ENCODE measurements at regions not wholly inside any gene's neighbourhood (a gene's known extent, or its start where the extent isn't known, plus 50 kb on each side); places are given as distances from the start of the nearest gene placed in this dataset.

- Mint-ChIP-seq H3K9me3 (ENCODE audit: unreplicated experiment) (no peaks in the 10 kb centered on the region), H3K36me3 (ENCODE audit: unreplicated experiment) (peaks cover under 1% of the 10 kb centered on the region), H3K4me1 (ENCODE audit: low read depth, unreplicated experiment) (peaks cover 6% of the 10 kb centered on the region), H3K27ac (ENCODE audit: unreplicated experiment) (no peak overlapping the region), H3K27me3 (ENCODE audit: unreplicated experiment) (no peaks in the 10 kb centered on the region), H3K4me3 (ENCODE audit: unreplicated experiment) (no peak overlapping the region)
- TF ChIP-seq CTCF (IDR thresholded peaks at IDR 0.05; ENCODE audit: partially characterized antibody, unreplicated experiment) = no peak
- DNase-seq = no peak
These were observed 90.6 kb downstream of the SKA1 start for GRCh38 chr18:50465211-50466153.

- no peaks in the 10 kb centered on the region for H3K9me3 Mint-ChIP-seq (ENCODE audit: unreplicated experiment)
- no peak for DNase-seq
- no peaks in the 10 kb centered on the region for H3K27me3 Mint-ChIP-seq (ENCODE audit: unreplicated experiment)
- no peak overlapping the region for H3K27ac Mint-ChIP-seq (ENCODE audit: unreplicated experiment)
- H3K36me3 Mint-ChIP-seq (ENCODE audit: unreplicated experiment) = no peaks in the 10 kb centered on the region
- no peaks in the 10 kb centered on the region for H3K4me1 Mint-ChIP-seq (ENCODE audit: low read depth, unreplicated experiment)
- no peak for TF ChIP-seq CTCF (IDR thresholded peaks at IDR 0.05; ENCODE audit: partially characterized antibody, unreplicated experiment)
- no peak overlapping the region for H3K4me3 Mint-ChIP-seq (ENCODE audit: unreplicated experiment)
These were observed 91.8 kb downstream of the SKA1 start for GRCh38 chr18:50466634-50467033.

- DNase-seq = no peak
- H3K4me3 Mint-ChIP-seq (ENCODE audit: unreplicated experiment) = no peak overlapping the region
- H3K36me3 Mint-ChIP-seq (ENCODE audit: unreplicated experiment) = no peaks in the 10 kb centered on the region
- H3K27ac Mint-ChIP-seq (ENCODE audit: unreplicated experiment) = no peak overlapping the region
- TF ChIP-seq CTCF (IDR thresholded peaks at IDR 0.05; ENCODE audit: partially characterized antibody, unreplicated experiment) = no peak
- no peaks in the 10 kb centered on the region for H3K27me3 Mint-ChIP-seq (ENCODE audit: unreplicated experiment)
- no peaks in the 10 kb centered on the region for H3K9me3 Mint-ChIP-seq (ENCODE audit: unreplicated experiment)
- H3K4me1 Mint-ChIP-seq (ENCODE audit: low read depth, unreplicated experiment) = peaks cover 5% of the 10 kb centered on the region
These were observed 91.1 kb upstream of the MAPK4 start for GRCh38 chr18:50468807-50469206.

- no peak for DNase-seq
- H3K36me3 Mint-ChIP-seq (ENCODE audit: unreplicated experiment) = no peaks in the 10 kb centered on the region
- peaks cover 6% of the 10 kb centered on the region for H3K4me1 Mint-ChIP-seq (ENCODE audit: low read depth, unreplicated experiment)
- H3K27me3 Mint-ChIP-seq (ENCODE audit: unreplicated experiment) = no peaks in the 10 kb centered on the region
- TF ChIP-seq CTCF (IDR thresholded peaks at IDR 0.05; ENCODE audit: partially characterized antibody, unreplicated experiment) = no peak
- no peaks in the 10 kb centered on the region for H3K9me3 Mint-ChIP-seq (ENCODE audit: unreplicated experiment)
- no peak overlapping the region for H3K27ac Mint-ChIP-seq (ENCODE audit: unreplicated experiment)
- H3K4me3 Mint-ChIP-seq (ENCODE audit: unreplicated experiment) = no peak overlapping the region
These were observed 90.5 kb upstream of the MAPK4 start for GRCh38 chr18:50469380-50469781.

- TF ChIP-seq CTCF (IDR thresholded peaks at IDR 0.05; ENCODE audit: partially characterized antibody, unreplicated experiment) = no peak
- Mint-ChIP-seq H3K36me3 (ENCODE audit: unreplicated experiment) (peaks cover 16% of the 10 kb centered on the region), H3K27ac (ENCODE audit: unreplicated experiment) (no peak overlapping the region), H3K4me3 (ENCODE audit: unreplicated experiment) (no peak overlapping the region), H3K9me3 (ENCODE audit: unreplicated experiment) (no peaks in the 10 kb centered on the region), H3K4me1 (ENCODE audit: low read depth, unreplicated experiment) (peaks cover 8% of the 10 kb centered on the region), H3K27me3 (ENCODE audit: unreplicated experiment) (no peaks in the 10 kb centered on the region)
- DNase-seq = no peak
These were observed 86.9 kb upstream of the MAPK4 start for GRCh38 chr18:50472941-50473340.

All from glutamatergic neuron (in vitro differentiated cells).